ENCODE measurements at regions not wholly inside any gene's neighbourhood (a gene's known extent, or its start where the extent isn't known, plus 50 kb on each side); places are given as distances from the start of the nearest gene placed in this dataset.
"Not testable (repeated sequence)": the region's sequence is repeated elsewhere in the genome, so short reads cannot be mapped to it uniquely, and the experiment has no call there.

GRCh38 chr1:95520390-95520789 lies 286.4 kb downstream of the RWDD3 start:
- DNase-seq (ENCODE audit: low spot score): no peak

- DNase-seq (ENCODE audit: low spot score): no peak
Measured at GRCh38 chr1:95532335-95532734, 298.3 kb downstream of the RWDD3 start.

GRCh38 chr1:95534985-95535384 lies 301.0 kb downstream of the RWDD3 start:
- DNase-seq (ENCODE audit: low spot score): no peak

GRCh38 chr1:95535614-95536013 lies 301.6 kb downstream of the RWDD3 start:
- DNase-seq (ENCODE audit: low spot score): no peak

GRCh38 chr1:95536501-95536900 lies 302.5 kb downstream of the RWDD3 start:
- DNase-seq (ENCODE audit: low spot score): no peak

- DNase-seq (ENCODE audit: low spot score): no peak
Measured at GRCh38 chr1:95537176-95537575, 303.2 kb downstream of the RWDD3 start.

- DNase-seq (ENCODE audit: low spot score): not testable (repeated sequence)
Measured at GRCh38 chr1:95538242-95538641, 304.2 kb downstream of the RWDD3 start.

GRCh38 chr1:95542936-95543335 lies 308.9 kb downstream of the RWDD3 start:
- no peak for DNase-seq (ENCODE audit: low spot score)

- DNase-seq (ENCODE audit: low spot score): no peak
Measured at GRCh38 chr1:95547005-95547404, 313.0 kb downstream of the RWDD3 start.

- no peak for DNase-seq (ENCODE audit: low spot score)
Measured at GRCh38 chr1:95548211-95548610, 314.2 kb downstream of the RWDD3 start.

- DNase-seq (ENCODE audit: low spot score): no peak
Measured at GRCh38 chr1:95551201-95551600, 317.2 kb downstream of the RWDD3 start.

GRCh38 chr1:95553595-95553994 lies 319.6 kb downstream of the RWDD3 start:
- no peak for DNase-seq (ENCODE audit: low spot score)

GRCh38 chr1:95554408-95554807 lies 320.4 kb downstream of the RWDD3 start:
- no peak for DNase-seq (ENCODE audit: low spot score)

GRCh38 chr1:95558791-95559190 lies 324.8 kb downstream of the RWDD3 start:
- no peak for DNase-seq (ENCODE audit: low spot score)

GRCh38 chr1:95561346-95561745 lies 327.3 kb downstream of the RWDD3 start:
- no peak for DNase-seq (ENCODE audit: low spot score)

GRCh38 chr1:95562230-95562629 lies 328.2 kb downstream of the RWDD3 start:
- no peak for DNase-seq (ENCODE audit: low spot score)

GRCh38 chr1:95572002-95572401 lies 338.0 kb downstream of the RWDD3 start:
- no peak for DNase-seq (ENCODE audit: low spot score)

- DNase-seq (ENCODE audit: low spot score): no peak
Measured at GRCh38 chr1:95572962-95573361, 339.0 kb downstream of the RWDD3 start.

GRCh38 chr1:95575291-95575690 lies 341.3 kb downstream of the RWDD3 start:
- DNase-seq (ENCODE audit: low spot score): no peak

GRCh38 chr1:95578462-95578861 lies 344.5 kb downstream of the RWDD3 start:
- no peak for DNase-seq (ENCODE audit: low spot score)

- DNase-seq (ENCODE audit: low spot score): no peak
Measured at GRCh38 chr1:95582191-95582590, 348.2 kb downstream of the RWDD3 start.

- DNase-seq (ENCODE audit: low spot score): no peak
Measured at GRCh38 chr1:95582746-95583145, 348.7 kb downstream of the RWDD3 start.

- no peak for DNase-seq (ENCODE audit: low spot score)
Measured at GRCh38 chr1:95583661-95584210, 349.7 kb downstream of the RWDD3 start.

GRCh38 chr1:95584315-95584714 lies 350.3 kb downstream of the RWDD3 start:
- DNase-seq (ENCODE audit: low spot score): no peak

- no peak for DNase-seq (ENCODE audit: low spot score)
Measured at GRCh38 chr1:95604771-95605170, 370.8 kb downstream of the RWDD3 start.
